22Rv1 (cell line): ENCODE measurements at regions not wholly inside any gene's neighbourhood (a gene's known extent, or its start where the extent isn't known, plus 50 kb on each side); places are given as distances from the start of the nearest gene placed in this dataset.

Experiments
- CTCF ChIP-seq: fragments of 450-650 bp; IDR thresholded peaks from 2 replicates; pipeline ENCODE4 v1.5.1; 2017; ENCODE audit warnings: mild to moderate bottlenecking
- ZFX ChIP-seq: fragments of 450-650 bp; IDR thresholded peaks from 2 replicates; pipeline ENCODE4 v1.6.1; 2017; ENCODE audit warnings: antibody characterized with exemption, borderline replicate concordance

- TF ChIP-seq CTCF, result no peak
- no peak for TF ChIP-seq ZFX
Measured at GRCh38 chr11:127219704-127220103, 219.1 kb upstream of the KIRREL3 start.
